ENCODE measurements at regions not wholly inside any gene's neighbourhood (a gene's known extent, or its start where the extent isn't known, plus 50 kb on each side); places are given as distances from the start of the nearest gene placed in this dataset.
"Not testable (repeated sequence)": the region's sequence is repeated elsewhere in the genome, so short reads cannot be mapped to it uniquely, and the experiment has no call there.

GRCh38 chr10:85137253-85137652, 808.9 kb downstream of the CCSER2 start:
- Histone ChIP-seq H3K27me3 (ENCODE audit: control insufficient read depth, insufficient read depth, low read length) (no peaks in the 10 kb centered on the region), H3K4me1 (ENCODE audit: control insufficient read depth, insufficient read depth, low read length) (no peaks in the 10 kb centered on the region), H3K27ac (ENCODE audit: low read depth, low read length) (no peak overlapping the region), H3K4me3 (ENCODE audit: low read depth, low read length) (no peak overlapping the region), H3K36me3 (ENCODE audit: control insufficient read depth, insufficient read depth, low read length) (no peaks in the 10 kb centered on the region), H3K9ac (ENCODE audit: low read length) (no peak overlapping the region), H3K9me3 (ENCODE audit: control insufficient read depth, insufficient read depth, low read depth, low read length) (peaks cover 3% of the 10 kb centered on the region; the same call in 1 of the 2 replicates)

- no peak overlapping the region for H3K27ac ChIP-seq (ENCODE audit: low read depth, low read length)
- no peak overlapping the region for H3K4me3 ChIP-seq (ENCODE audit: low read depth, low read length)
- no peaks in the 10 kb centered on the region for H3K4me1 ChIP-seq (ENCODE audit: control insufficient read depth, insufficient read depth, low read length)
- no peaks in the 10 kb centered on the region for H3K36me3 ChIP-seq (ENCODE audit: control insufficient read depth, insufficient read depth, low read length)
- H3K27me3 ChIP-seq (ENCODE audit: control insufficient read depth, insufficient read depth, low read length) = no peaks in the 10 kb centered on the region
- no peak overlapping the region for H3K9ac ChIP-seq (ENCODE audit: low read length)
- peaks cover 8% of the 10 kb centered on the region; the same call in 1 of the 2 replicates for H3K9me3 ChIP-seq (ENCODE audit: control insufficient read depth, insufficient read depth, low read depth, low read length)
Observed at GRCh38 chr10:85138046-85138445, 809.7 kb downstream of the CCSER2 start.

- H3K9me3 ChIP-seq (ENCODE audit: control insufficient read depth, insufficient read depth, low read depth, low read length) = peaks cover 16% of the 10 kb centered on the region
- no peaks in the 10 kb centered on the region for H3K4me1 ChIP-seq (ENCODE audit: control insufficient read depth, insufficient read depth, low read length)
- no peaks in the 10 kb centered on the region for H3K36me3 ChIP-seq (ENCODE audit: control insufficient read depth, insufficient read depth, low read length)
- no peak overlapping the region for H3K9ac ChIP-seq (ENCODE audit: low read length)
- H3K27me3 ChIP-seq (ENCODE audit: control insufficient read depth, insufficient read depth, low read length) = no peaks in the 10 kb centered on the region
- H3K4me3 ChIP-seq (ENCODE audit: low read depth, low read length) = no peak overlapping the region
- H3K27ac ChIP-seq (ENCODE audit: low read depth, low read length) = no peak overlapping the region
Observed at GRCh38 chr10:85139124-85139523, 810.7 kb downstream of the CCSER2 start.

GRCh38 chr10:85141520-85141919, 813.1 kb downstream of the CCSER2 start:
- not testable (repeated sequence) for H3K4me1 ChIP-seq (ENCODE audit: control insufficient read depth, insufficient read depth, low read length); H3K9ac ChIP-seq (ENCODE audit: low read length); H3K4me3 ChIP-seq (ENCODE audit: low read depth, low read length); H3K27ac ChIP-seq (ENCODE audit: low read depth, low read length); H3K27me3 ChIP-seq (ENCODE audit: control insufficient read depth, insufficient read depth, low read length); H3K36me3 ChIP-seq (ENCODE audit: control insufficient read depth, insufficient read depth, low read length)
- peaks cover 22% of the 10 kb centered on the region for H3K9me3 ChIP-seq (ENCODE audit: control insufficient read depth, insufficient read depth, low read depth, low read length)

- Histone ChIP-seq H3K36me3 (ENCODE audit: control insufficient read depth, insufficient read depth, low read length) (no peaks in the 10 kb centered on the region), H3K27ac (ENCODE audit: low read depth, low read length) (no peak overlapping the region), H3K4me3 (ENCODE audit: low read depth, low read length) (no peak overlapping the region), H3K9ac (ENCODE audit: low read length) (no peak overlapping the region), H3K9me3 (ENCODE audit: control insufficient read depth, insufficient read depth, low read depth, low read length) (peaks cover 19% of the 10 kb centered on the region), H3K27me3 (ENCODE audit: control insufficient read depth, insufficient read depth, low read length) (0 out of 2 replicates have a peak, but pooled peaks cover 3% of the 10 kb centered on the region), H3K4me1 (ENCODE audit: control insufficient read depth, insufficient read depth, low read length) (peaks cover 19% of the 10 kb centered on the region)
Observed at GRCh38 chr10:85145966-85146365, 817.6 kb downstream of the CCSER2 start.

GRCh38 chr10:85147346-85148250, 819.2 kb downstream of the CCSER2 start:
- Histone ChIP-seq H3K4me1 (ENCODE audit: control insufficient read depth, insufficient read depth, low read length) (peaks cover 35% of the 10 kb centered on the region), H3K27me3 (ENCODE audit: control insufficient read depth, insufficient read depth, low read length) (0 out of 2 replicates have a peak, but pooled peaks cover 3% of the 10 kb centered on the region), H3K27ac (ENCODE audit: low read depth, low read length) (no peak overlapping the region), H3K9ac (ENCODE audit: low read length) (no peak overlapping the region), H3K4me3 (ENCODE audit: low read depth, low read length) (no peak overlapping the region), H3K36me3 (ENCODE audit: control insufficient read depth, insufficient read depth, low read length) (no peaks in the 10 kb centered on the region), H3K9me3 (ENCODE audit: control insufficient read depth, insufficient read depth, low read depth, low read length) (peaks cover 17% of the 10 kb centered on the region)

GRCh38 chr10:85148693-85149640, 820.6 kb downstream of the CCSER2 start:
- Histone ChIP-seq H3K4me3 (ENCODE audit: low read depth, low read length) (no peak overlapping the region), H3K4me1 (ENCODE audit: control insufficient read depth, insufficient read depth, low read length) (peaks cover 39% of the 10 kb centered on the region), H3K9ac (ENCODE audit: low read length) (no peak overlapping the region), H3K27me3 (ENCODE audit: control insufficient read depth, insufficient read depth, low read length) (0 out of 2 replicates have a peak, but pooled peaks cover 3% of the 10 kb centered on the region), H3K27ac (ENCODE audit: low read depth, low read length) (no peak overlapping the region), H3K9me3 (ENCODE audit: control insufficient read depth, insufficient read depth, low read depth, low read length) (peaks cover 8% of the 10 kb centered on the region; the same call in 1 of the 2 replicates), H3K36me3 (ENCODE audit: control insufficient read depth, insufficient read depth, low read length) (no peaks in the 10 kb centered on the region)

GRCh38 chr10:85149766-85150165, 821.4 kb downstream of the CCSER2 start:
- Histone ChIP-seq H3K4me1 (ENCODE audit: control insufficient read depth, insufficient read depth, low read length) (peaks cover 39% of the 10 kb centered on the region), H3K4me3 (ENCODE audit: low read depth, low read length) (no peak overlapping the region), H3K27me3 (ENCODE audit: control insufficient read depth, insufficient read depth, low read length) (0 out of 2 replicates have a peak, but pooled peaks cover 3% of the 10 kb centered on the region), H3K9ac (ENCODE audit: low read length) (no peak overlapping the region), H3K36me3 (ENCODE audit: control insufficient read depth, insufficient read depth, low read length) (no peaks in the 10 kb centered on the region), H3K27ac (ENCODE audit: low read depth, low read length) (no peak overlapping the region), H3K9me3 (ENCODE audit: control insufficient read depth, insufficient read depth, low read depth, low read length) (peaks cover 3% of the 10 kb centered on the region; the same call in 1 of the 2 replicates)

GRCh38 chr10:85151506-85151905, 823.1 kb downstream of the CCSER2 start:
- Histone ChIP-seq H3K4me1 (ENCODE audit: control insufficient read depth, insufficient read depth, low read length) (peaks cover 39% of the 10 kb centered on the region), H3K27ac (ENCODE audit: low read depth, low read length) (no peak overlapping the region), H3K9ac (ENCODE audit: low read length) (no peak overlapping the region), H3K4me3 (ENCODE audit: low read depth, low read length) (no peak overlapping the region), H3K9me3 (ENCODE audit: control insufficient read depth, insufficient read depth, low read depth, low read length) (no peaks in the 10 kb centered on the region), H3K36me3 (ENCODE audit: control insufficient read depth, insufficient read depth, low read length) (no peaks in the 10 kb centered on the region), H3K27me3 (ENCODE audit: control insufficient read depth, insufficient read depth, low read length) (0 out of 2 replicates have a peak, but pooled peaks cover 3% of the 10 kb centered on the region)

- Histone ChIP-seq H3K4me1 (ENCODE audit: control insufficient read depth, insufficient read depth, low read length) (peaks cover 39% of the 10 kb centered on the region), H3K27me3 (ENCODE audit: control insufficient read depth, insufficient read depth, low read length) (0 out of 2 replicates have a peak, but pooled peaks cover 3% of the 10 kb centered on the region), H3K9ac (ENCODE audit: low read length) (no peak overlapping the region), H3K4me3 (ENCODE audit: low read depth, low read length) (no peak overlapping the region), H3K36me3 (ENCODE audit: control insufficient read depth, insufficient read depth, low read length) (no peaks in the 10 kb centered on the region), H3K27ac (ENCODE audit: low read depth, low read length) (no peak overlapping the region), H3K9me3 (ENCODE audit: control insufficient read depth, insufficient read depth, low read depth, low read length) (no peaks in the 10 kb centered on the region)
Observed at GRCh38 chr10:85152496-85152895, 824.1 kb downstream of the CCSER2 start.

Data from HUES6 (cell line).